WTC11 (cell line): ENCODE measurements at regions not wholly inside any gene's neighbourhood (a gene's known extent, or its start where the extent isn't known, plus 50 kb on each side); places are given as distances from the start of the nearest gene placed in this dataset.

Source experiments
- ATAC-seq: fragments of 200-7000 bp; cut with Tn5 transposase; 2 replicates; pipeline ENCODE4 v1.10.0; 2021; ENCODE audit warnings: mild to moderate bottlenecking, moderate library complexity
- CTCF ChIA-PET: fragments of 300-600 bp; sonication (Branson Sonifier 250); formaldehyde crosslinking; loops from one replicate; lab custom pipeline; 2021; ENCODE audit warnings: antibody characterized with exemption; lab: Charles Lee
- POLR2A ChIA-PET: fragments of 350-600 bp; sonication (Branson Sonifier 250); formaldehyde crosslinking; loops from one replicate; lab custom pipeline; 2021; ENCODE audit warnings: antibody characterized with exemption; lab: Charles Lee
- DNase-seq: peaks from one replicate; pipeline ENCODE4 v3.0.0; 2021; ENCODE audit warnings: low spot score
- H3K27ac Mint-ChIP-seq: 2 replicates; pipeline ENCODE4 v1.8.0; 2021; ENCODE audit warnings: mixed read lengths
- H3K27me3 Mint-ChIP-seq: 2 replicates; pipeline ENCODE4 v1.8.0; 2021; ENCODE audit warnings: low read depth, mild to moderate bottlenecking, moderate library complexity, mixed read lengths
- H3K36me3 Mint-ChIP-seq: 2 replicates; pipeline ENCODE4 v1.8.0; 2021; ENCODE audit warnings: mixed read lengths
- H3K4me1 Mint-ChIP-seq: 2 replicates; pipeline ENCODE4 v1.8.0; 2022; ENCODE audit warnings: mixed read lengths
- H3K4me3 Mint-ChIP-seq: 2 replicates; pipeline ENCODE4 v1.8.0; 2021; ENCODE audit warnings: mild to moderate bottlenecking, moderate library complexity, mixed read lengths
- H3K9me3 Mint-ChIP-seq: 2 replicates; pipeline ENCODE4 v1.8.0; 2021; ENCODE audit warnings: mixed read lengths
- CREM ChIP-seq: sonication (generic); formaldehyde crosslinking; IDR thresholded peaks from 2 replicates; pipeline ENCODE4 v1.8.1; 2022; ENCODE audit warnings: mild to moderate bottlenecking, missing genetic modification reagents, moderate library complexity
- ETV6 ChIP-seq: sonication (generic); formaldehyde crosslinking; IDR thresholded peaks from 2 replicates; pipeline ENCODE4 v1.8.1; 2022; ENCODE audit warnings: mild to moderate bottlenecking, missing genetic modification reagents
- FOXK1 ChIP-seq: sonication (generic); formaldehyde crosslinking; IDR thresholded peaks from 2 replicates; pipeline ENCODE4 v1.8.0; 2022; ENCODE audit warnings: mild to moderate bottlenecking, moderate library complexity, missing genetic modification reagents
- FOXP4 ChIP-seq: sonication (generic); formaldehyde crosslinking; IDR thresholded peaks from 2 replicates; pipeline ENCODE4 v1.8.0; 2022; ENCODE audit warnings: mild to moderate bottlenecking, missing genetic modification reagents
- HMGXB4 ChIP-seq: sonication (generic); formaldehyde crosslinking; IDR thresholded peaks from 2 replicates; pipeline ENCODE4 v1.8.1; 2023; ENCODE audit warnings: mild to moderate bottlenecking, moderate library complexity, missing genetic modification reagents
- IRF2 ChIP-seq: sonication (generic); formaldehyde crosslinking; IDR thresholded peaks from 2 replicates; pipeline ENCODE4 v1.8.0; 2022; ENCODE audit warnings: low read depth, missing genetic modification reagents, borderline replicate concordance
- MXD4 ChIP-seq: fragments of 250-450 bp; sonication (Bioruptor Pico); IDR thresholded peaks from 2 replicates; pipeline ENCODE4 v1.8.0; 2021; ENCODE audit warnings: mild to moderate bottlenecking, moderate library complexity, borderline replicate concordance
- NFE2L1 ChIP-seq: sonication (generic); formaldehyde crosslinking; IDR thresholded peaks from 2 replicates; pipeline ENCODE4 v1.8.1; 2023; ENCODE audit warnings: missing genetic modification reagents
- USF2 ChIP-seq: sonication (generic); formaldehyde crosslinking; IDR thresholded peaks from 2 replicates; pipeline ENCODE4 v1.8.1; 2023; ENCODE audit warnings: mild to moderate bottlenecking, missing genetic modification reagents, moderate library complexity
- ZNF138 ChIP-seq: sonication (generic); formaldehyde crosslinking; conservative IDR thresholded peaks from 2 replicates; pipeline ENCODE4 v1.8.1; 2022; ENCODE audit warnings: mild to moderate bottlenecking, moderate library complexity, missing genetic modification reagents
- ZNF416 ChIP-seq: fragments of 250-450 bp; sonication (Bioruptor Pico); IDR thresholded peaks from 2 replicates; pipeline ENCODE4 v1.9.0; 2021; ENCODE audit warnings: mild to moderate bottlenecking, inconsistent platforms
- TF ChIP-seq, protein P1 (sequence below): sonication (generic); formaldehyde crosslinking; conservative IDR thresholded peaks from 2 replicates; pipeline ENCODE4 v1.8.1; 2023; ENCODE audit warnings: mild to moderate bottlenecking, low read depth, missing genetic modification reagents, moderate library complexity

GRCh38 chr11:126139111-126140091 is 72.0 kb downstream of the RPUSD4 start:
- POLR2A ChIA-PET, result no interaction called here
- H3K4me1 Mint-ChIP-seq, result peaks cover 39% of the 10 kb centered on the region
- ATAC-seq (peak; percentile 51), DNase-seq (no peak)
- peak overlapping the region; percentile 1; the same call in 1 of the 2 replicates for H3K4me3 Mint-ChIP-seq
- no peaks in the 10 kb centered on the region for H3K36me3 Mint-ChIP-seq
- no peaks in the 10 kb centered on the region for H3K27me3 Mint-ChIP-seq
- CTCF ChIA-PET, result interaction anchor here (1.1 to 1.4 kb wide), 3 partner anchors 57 to 196 kb away, joined by 4 to 7 read pairs (median 5); no protein-coding TSS in a partner anchor
- TF ChIP-seq, protein P1, sequence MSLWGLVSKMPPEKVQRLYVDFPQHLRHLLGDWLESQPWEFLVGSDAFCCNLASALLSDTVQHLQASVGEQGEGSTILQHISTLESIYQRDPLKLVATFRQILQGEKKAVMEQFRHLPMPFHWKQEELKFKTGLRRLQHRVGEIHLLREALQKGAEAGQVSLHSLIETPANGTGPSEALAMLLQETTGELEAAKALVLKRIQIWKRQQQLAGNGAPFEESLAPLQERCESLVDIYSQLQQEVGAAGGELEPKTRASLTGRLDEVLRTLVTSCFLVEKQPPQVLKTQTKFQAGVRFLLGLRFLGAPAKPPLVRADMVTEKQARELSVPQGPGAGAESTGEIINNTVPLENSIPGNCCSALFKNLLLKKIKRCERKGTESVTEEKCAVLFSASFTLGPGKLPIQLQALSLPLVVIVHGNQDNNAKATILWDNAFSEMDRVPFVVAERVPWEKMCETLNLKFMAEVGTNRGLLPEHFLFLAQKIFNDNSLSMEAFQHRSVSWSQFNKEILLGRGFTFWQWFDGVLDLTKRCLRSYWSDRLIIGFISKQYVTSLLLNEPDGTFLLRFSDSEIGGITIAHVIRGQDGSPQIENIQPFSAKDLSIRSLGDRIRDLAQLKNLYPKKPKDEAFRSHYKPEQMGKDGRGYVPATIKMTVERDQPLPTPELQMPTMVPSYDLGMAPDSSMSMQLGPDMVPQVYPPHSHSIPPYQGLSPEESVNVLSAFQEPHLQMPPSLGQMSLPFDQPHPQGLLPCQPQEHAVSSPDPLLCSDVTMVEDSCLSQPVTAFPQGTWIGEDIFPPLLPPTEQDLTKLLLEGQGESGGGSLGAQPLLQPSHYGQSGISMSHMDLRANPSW, result no peak
- TF ChIP-seq ZNF416 (CRISPR knock-in tag), result no peak
- no peak for TF ChIP-seq FOXP4 (CRISPR knock-in tag)
- no peak for TF ChIP-seq ZNF138 (CRISPR knock-in tag)
- no peaks in the 10 kb centered on the region for H3K9me3 Mint-ChIP-seq
- peak overlapping the region; percentile 13; the same call in 1 of the 2 replicates for H3K27ac Mint-ChIP-seq

DNA sequence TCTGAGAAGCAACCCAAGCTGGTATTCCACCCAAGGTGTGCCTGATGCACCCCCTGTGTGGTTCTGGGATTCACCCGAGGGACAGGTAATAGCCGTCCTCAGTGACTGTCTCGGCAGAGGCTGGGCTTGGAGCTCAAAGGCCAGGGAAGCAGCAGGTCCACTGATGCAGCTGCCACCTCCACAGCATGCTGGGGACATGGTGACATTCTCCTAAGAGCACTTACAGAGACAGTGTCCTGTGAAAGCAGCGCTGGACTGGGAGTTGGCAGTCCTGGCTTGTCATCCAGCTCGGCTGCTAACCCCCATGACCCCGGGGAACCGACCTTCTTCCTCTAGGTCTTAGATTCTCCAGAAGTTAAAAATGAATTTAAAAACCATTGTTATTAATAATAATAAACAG is 72.8 kb downstream of the RPUSD4 start:
- TF ChIP-seq IRF2 (no peak), HMGXB4 (CRISPR knock-in tag) (no peak), FOXK1 (CRISPR knock-in tag) (no peak), ZNF416 (CRISPR knock-in tag) (no peak), CREM (CRISPR knock-in tag) (no peak), USF2 (CRISPR knock-in tag) (no peak), NFE2L1 (CRISPR knock-in tag) (no peak), ETV6 (CRISPR knock-in tag) (no peak), MXD4 (no peak)
- TF ChIP-seq, protein P1, result no peak
- H3K36me3 Mint-ChIP-seq, result no peaks in the 10 kb centered on the region
- no peak overlapping the region for H3K4me3 Mint-ChIP-seq
- H3K9me3 Mint-ChIP-seq, result no peaks in the 10 kb centered on the region
- CTCF ChIA-PET, result interaction anchor here (0.7 to 1.4 kb wide), 4 partner anchors 8 to 196 kb away, joined by 3 to 7 read pairs (median 4); no protein-coding TSS in a partner anchor
- no peaks in the 10 kb centered on the region for H3K27me3 Mint-ChIP-seq
- no peak for ATAC-seq
- H3K4me1 Mint-ChIP-seq, result peaks cover 47% of the 10 kb centered on the region
- POLR2A ChIA-PET, result no interaction called here
- no peak for DNase-seq
- H3K27ac Mint-ChIP-seq, result no peak overlapping the region
